Liver (tissue), 7 donors: ENCODE measurements at regions not wholly inside any gene's neighbourhood (a gene's known extent, or its start where the extent isn't known, plus 50 kb on each side); places are given as distances from the start of the nearest gene placed in this dataset.

Source experiments
- DNase-seq: peaks from one replicate; pipeline ENCODE4 v3.0.0-alpha.2; 2017; ENCODE audit warnings: low spot score
- H3K27ac ChIP-seq, 2 donors: one replicate each; pipeline ENCODE4 v1.7.0; 2013; ENCODE audit warnings: inconsistent platforms in 2 of 2, low read length in 2 of 2, control low read depth in 1 of 2, low read depth in 1 of 2, mild to moderate bottlenecking in 1 of 2
- H3K27me3 ChIP-seq, 4 donors: one replicate each; pipeline versions ENCODE4 v1.6.1 to v1.7.0; 2013; ENCODE audit warnings: low read length in 3 of 4, inconsistent platforms in 1 of 4, mild to moderate bottlenecking in 1 of 4, moderate library complexity in 1 of 4; ENCODE audit not compliant: control insufficient read depth in 4 of 4, insufficient read depth in 4 of 4
- H3K36me3 ChIP-seq, 4 donors: one replicate each; pipeline versions ENCODE4 v1.6.1 to v1.7.0; 2013; ENCODE audit warnings: low read length in 3 of 4, mild to moderate bottlenecking in 3 of 4, low read depth in 1 of 4, moderate library complexity in 1 of 4; ENCODE audit not compliant: control insufficient read depth in 4 of 4, insufficient read depth in 3 of 4
- H3K4me1 ChIP-seq, 4 donors: one replicate each; pipeline versions ENCODE4 v1.6.1 to v1.7.0; 2013; ENCODE audit warnings: low read length in 3 of 4, mild to moderate bottlenecking in 3 of 4, moderate library complexity in 1 of 4; ENCODE audit not compliant: control insufficient read depth in 4 of 4, insufficient read depth in 4 of 4
- H3K4me3 ChIP-seq, 3 donors: one replicate each; pipeline versions ENCODE4 v1.6.1 to v1.7.0; 2013; ENCODE audit warnings: low read length in 3 of 3, control low read depth in 1 of 3, low read depth in 1 of 3, mild to moderate bottlenecking in 1 of 3
- H3K9ac ChIP-seq, 2 donors: one replicate each; pipeline ENCODE4 v1.7.0; 2013; ENCODE audit warnings: low read length in 2 of 2, mild to moderate bottlenecking in 2 of 2, moderate library complexity in 2 of 2, control low read depth in 1 of 2, low read depth in 1 of 2
- H3K9me3 ChIP-seq, 4 donors: one replicate each; pipeline versions ENCODE4 v1.6.1 to v1.7.0; 2013; ENCODE audit warnings: low read length in 3 of 4; ENCODE audit not compliant: control insufficient read depth in 4 of 4
- FOXA1 ChIP-seq: IDR thresholded peaks from 2 replicates; pipeline ENCODE4 v1.6.1; 2016; ENCODE audit warnings: antibody characterized with exemption
- FOXA2 ChIP-seq: IDR thresholded peaks from 2 replicates; pipeline ENCODE4 v1.6.1; 2016; ENCODE audit warnings: antibody characterized with exemption
- GABPA ChIP-seq, 2 donors: IDR thresholded peaks in 1 of 2; conservative IDR thresholded peaks in 1 of 2; 2 replicates each; pipeline ENCODE4 v1.6.1; 2016; ENCODE audit warnings: antibody characterized with exemption in 2 of 2, mild to moderate bottlenecking in 1 of 2, moderate library complexity in 1 of 2
- HNF4A ChIP-seq, 2 donors: conservative IDR thresholded peaks; 2 replicates each; pipeline ENCODE4 v1.6.1; 2016; ENCODE audit warnings: antibody characterized with exemption in 2 of 2, mild to moderate bottlenecking in 2 of 2
- HNF4G ChIP-seq: IDR thresholded peaks from 2 replicates; pipeline ENCODE4 v1.6.1; 2016; ENCODE audit warnings: antibody characterized with exemption
- JUND ChIP-seq, 2 donors: IDR thresholded peaks; 2 replicates each; pipeline ENCODE4 v1.6.1; 2016; ENCODE audit warnings: antibody characterized with exemption in 2 of 2
- NR2F2 ChIP-seq: IDR thresholded peaks from 2 replicates; pipeline ENCODE4 v1.6.1; 2016; ENCODE audit warnings: antibody characterized with exemption
- RAD21 ChIP-seq, 2 donors: IDR thresholded peaks; 2 replicates each; pipeline ENCODE4 v1.6.1; 2016; ENCODE audit warnings: antibody characterized with exemption in 2 of 2, mild to moderate bottlenecking in 2 of 2
- RXRA ChIP-seq, 2 donors: IDR thresholded peaks; 2 replicates each; pipeline ENCODE4 v1.6.1; 2017 to 2018; ENCODE audit warnings: antibody characterized with exemption in 2 of 2, mild to moderate bottlenecking in 1 of 2
- SP1 ChIP-seq: IDR thresholded peaks from 2 replicates; pipeline ENCODE4 v1.6.1; 2018; ENCODE audit warnings: antibody characterized with exemption, mild to moderate bottlenecking
- TAF1 ChIP-seq: conservative IDR thresholded peaks from 2 replicates; pipeline ENCODE4 v1.6.1; 2016; ENCODE audit warnings: antibody characterized with exemption, mild to moderate bottlenecking
- YY1 ChIP-seq: IDR thresholded peaks from 2 replicates; pipeline ENCODE4 v1.6.1; 2016; ENCODE audit warnings: antibody characterized with exemption, mild to moderate bottlenecking
- WGBS: extraction: QIAGEN DNeasy Blood & Tissue Kit; methylation state at CpG from one replicate; pipeline ENCODE4 v1.1.7; 2013; 5-methylcytosine and 5-hydroxymethylcytosine counted together
- TF ChIP-seq, protein P1 (sequence below): IDR thresholded peaks from 2 replicates; pipeline ENCODE4 v1.6.1; 2016; ENCODE audit warnings: antibody characterized with exemption
- TF ChIP-seq, protein P2 (sequence below): IDR thresholded peaks from 2 replicates; pipeline ENCODE4 v1.6.1; 2016; ENCODE audit warnings: antibody characterized with exemption
- TF ChIP-seq, protein P3 (sequence below): IDR thresholded peaks from 2 replicates; pipeline ENCODE4 v1.6.1; 2016; ENCODE audit warnings: antibody characterized with exemption, mild to moderate bottlenecking
- TF ChIP-seq, protein P4 (sequence below): IDR thresholded peaks from 2 replicates; pipeline ENCODE4 v1.6.1; 2016; ENCODE audit warnings: antibody characterized with exemption
- donor health status: healthy.
- donor health status: healthy.
- donor health status: healthy.
- donor health status: healthy.

DNA sequence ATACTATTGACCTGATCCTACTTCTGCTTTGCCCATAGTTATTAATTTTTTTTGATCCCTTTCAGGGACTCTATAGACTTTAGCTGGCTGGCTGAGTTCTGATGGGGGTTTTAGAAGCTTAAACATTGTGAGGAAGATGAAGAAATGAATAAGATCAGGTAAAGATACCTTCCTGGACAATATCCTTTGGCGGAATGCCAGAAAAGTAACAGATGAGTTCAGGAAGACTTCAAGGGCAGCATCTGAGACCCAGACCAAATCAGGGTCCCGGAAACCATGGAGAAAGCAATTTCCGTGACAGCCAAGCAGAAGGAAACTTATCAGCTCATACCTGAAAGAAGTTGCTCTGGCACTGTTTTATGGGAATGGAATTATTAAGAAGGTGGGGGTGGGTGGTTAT is 100.4 kb downstream of the XCL2 start (continued):
- TF ChIP-seq, protein P1, sequence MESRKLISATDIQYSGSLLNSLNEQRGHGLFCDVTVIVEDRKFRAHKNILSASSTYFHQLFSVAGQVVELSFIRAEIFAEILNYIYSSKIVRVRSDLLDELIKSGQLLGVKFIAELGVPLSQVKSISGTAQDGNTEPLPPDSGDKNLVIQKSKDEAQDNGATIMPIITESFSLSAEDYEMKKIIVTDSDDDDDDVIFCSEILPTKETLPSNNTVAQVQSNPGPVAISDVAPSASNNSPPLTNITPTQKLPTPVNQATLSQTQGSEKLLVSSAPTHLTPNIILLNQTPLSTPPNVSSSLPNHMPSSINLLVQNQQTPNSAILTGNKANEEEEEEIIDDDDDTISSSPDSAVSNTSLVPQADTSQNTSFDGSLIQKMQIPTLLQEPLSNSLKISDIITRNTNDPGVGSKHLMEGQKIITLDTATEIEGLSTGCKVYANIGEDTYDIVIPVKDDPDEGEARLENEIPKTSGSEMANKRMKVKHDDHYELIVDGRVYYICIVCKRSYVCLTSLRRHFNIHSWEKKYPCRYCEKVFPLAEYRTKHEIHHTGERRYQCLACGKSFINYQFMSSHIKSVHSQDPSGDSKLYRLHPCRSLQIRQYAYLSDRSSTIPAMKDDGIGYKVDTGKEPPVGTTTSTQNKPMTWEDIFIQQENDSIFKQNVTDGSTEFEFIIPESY = no peak
- TF ChIP-seq, protein P2, sequence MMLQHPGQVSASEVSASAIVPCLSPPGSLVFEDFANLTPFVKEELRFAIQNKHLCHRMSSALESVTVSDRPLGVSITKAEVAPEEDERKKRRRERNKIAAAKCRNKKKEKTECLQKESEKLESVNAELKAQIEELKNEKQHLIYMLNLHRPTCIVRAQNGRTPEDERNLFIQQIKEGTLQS = no peak
- no peak for TF ChIP-seq NR2F2
- no peak for TF ChIP-seq YY1
- TF ChIP-seq RXRA (IDR thresholded peaks at IDR 0.05) = no peak

DNA sequence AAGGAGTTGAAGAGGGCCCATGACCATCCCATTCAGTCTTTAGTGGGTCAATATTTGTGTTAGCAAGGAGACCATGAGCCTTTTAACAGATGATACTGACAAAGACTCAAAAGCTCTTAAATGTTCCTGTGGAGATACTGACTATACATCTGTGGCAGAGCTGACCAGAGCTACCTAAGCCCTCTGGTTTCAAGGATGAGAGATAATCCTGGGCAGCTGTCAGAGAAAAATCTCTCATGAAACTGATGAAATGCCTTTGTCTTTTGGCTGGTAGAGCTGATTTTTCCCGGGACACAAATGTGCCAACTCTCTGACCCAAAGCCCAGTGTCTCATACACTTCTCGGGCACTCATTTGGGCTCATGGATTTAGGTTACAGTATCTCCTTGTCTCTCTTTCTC is 100.9 kb downstream of the XCL2 start:
- DNase-seq = no peak
- Histone ChIP-seq H3K27me3 (no peaks in the 10 kb centered on the region), H3K4me3 (no peak overlapping the region), H3K4me1 (no peaks in the 10 kb centered on the region), H3K36me3 (no peaks in the 10 kb centered on the region), H3K9ac (no peak overlapping the region), H3K27ac (no peak overlapping the region), H3K9me3 (no peaks in the 10 kb centered on the region)
- WGBS = 97% methylated on average over 2 of the region's 2 CpGs
- TF ChIP-seq FOXA2 (no peak), RXRA (IDR thresholded peaks at IDR 0.05) (no peak), NR2F2 (no peak), JUND (IDR thresholded peaks at IDR 0.05) (no peak), RAD21 (IDR thresholded peaks at IDR 0.05) (no peak), GABPA (IDR thresholded peaks at IDR 0.05 in 1 of 2, conservative IDR thresholded peaks at IDR 0.05 in 1 of 2) (no peak)
- TF ChIP-seq, protein P3, sequence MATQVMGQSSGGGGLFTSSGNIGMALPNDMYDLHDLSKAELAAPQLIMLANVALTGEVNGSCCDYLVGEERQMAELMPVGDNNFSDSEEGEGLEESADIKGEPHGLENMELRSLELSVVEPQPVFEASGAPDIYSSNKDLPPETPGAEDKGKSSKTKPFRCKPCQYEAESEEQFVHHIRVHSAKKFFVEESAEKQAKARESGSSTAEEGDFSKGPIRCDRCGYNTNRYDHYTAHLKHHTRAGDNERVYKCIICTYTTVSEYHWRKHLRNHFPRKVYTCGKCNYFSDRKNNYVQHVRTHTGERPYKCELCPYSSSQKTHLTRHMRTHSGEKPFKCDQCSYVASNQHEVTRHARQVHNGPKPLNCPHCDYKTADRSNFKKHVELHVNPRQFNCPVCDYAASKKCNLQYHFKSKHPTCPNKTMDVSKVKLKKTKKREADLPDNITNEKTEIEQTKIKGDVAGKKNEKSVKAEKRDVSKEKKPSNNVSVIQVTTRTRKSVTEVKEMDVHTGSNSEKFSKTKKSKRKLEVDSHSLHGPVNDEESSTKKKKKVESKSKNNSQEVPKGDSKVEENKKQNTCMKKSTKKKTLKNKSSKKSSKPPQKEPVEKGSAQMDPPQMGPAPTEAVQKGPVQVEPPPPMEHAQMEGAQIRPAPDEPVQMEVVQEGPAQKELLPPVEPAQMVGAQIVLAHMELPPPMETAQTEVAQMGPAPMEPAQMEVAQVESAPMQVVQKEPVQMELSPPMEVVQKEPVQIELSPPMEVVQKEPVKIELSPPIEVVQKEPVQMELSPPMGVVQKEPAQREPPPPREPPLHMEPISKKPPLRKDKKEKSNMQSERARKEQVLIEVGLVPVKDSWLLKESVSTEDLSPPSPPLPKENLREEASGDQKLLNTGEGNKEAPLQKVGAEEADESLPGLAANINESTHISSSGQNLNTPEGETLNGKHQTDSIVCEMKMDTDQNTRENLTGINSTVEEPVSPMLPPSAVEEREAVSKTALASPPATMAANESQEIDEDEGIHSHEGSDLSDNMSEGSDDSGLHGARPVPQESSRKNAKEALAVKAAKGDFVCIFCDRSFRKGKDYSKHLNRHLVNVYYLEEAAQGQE = no peak

DNA sequence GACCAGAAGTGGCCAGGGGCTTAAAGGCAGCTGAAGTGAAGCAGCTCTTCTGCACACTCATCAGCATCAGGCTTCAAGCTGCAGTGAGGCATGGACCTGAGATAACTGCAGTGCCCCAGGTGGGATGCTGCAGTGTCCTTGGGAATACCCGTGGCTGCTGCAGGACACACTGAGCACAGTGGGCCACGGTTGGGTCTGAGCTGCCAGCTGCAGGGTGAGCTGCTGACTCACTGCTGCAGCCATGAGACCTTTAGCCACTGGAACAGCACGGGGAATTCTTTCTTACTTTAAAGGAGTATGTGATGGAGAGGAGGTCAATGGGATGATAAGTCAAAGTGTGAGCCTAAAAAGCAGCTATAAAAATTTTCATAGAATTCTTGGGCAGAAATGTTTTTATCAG is 102.1 kb downstream of the XCL2 start:
- no peak for DNase-seq
- no peak overlapping the region for H3K27ac ChIP-seq
- H3K36me3 ChIP-seq = no peaks in the 10 kb centered on the region
- WGBS = 81% methylated on average over 3 of the region's 3 CpGs
- TF ChIP-seq GABPA (IDR thresholded peaks at IDR 0.05 in 1 of 2, conservative IDR thresholded peaks at IDR 0.05 in 1 of 2) (no peak), RAD21 (IDR thresholded peaks at IDR 0.05) (no peak), FOXA1 (no peak), TAF1 (no peak), HNF4A (conservative IDR thresholded peaks at IDR 0.05) (no peak), FOXA2 (no peak), NR2F2 (no peak), RXRA (IDR thresholded peaks at IDR 0.05) (no peak), HNF4G (no peak), JUND (IDR thresholded peaks at IDR 0.05) (no peak), SP1 (no peak)
- TF ChIP-seq, protein P4, sequence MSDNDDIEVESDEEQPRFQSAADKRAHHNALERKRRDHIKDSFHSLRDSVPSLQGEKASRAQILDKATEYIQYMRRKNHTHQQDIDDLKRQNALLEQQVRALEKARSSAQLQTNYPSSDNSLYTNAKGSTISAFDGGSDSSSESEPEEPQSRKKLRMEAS = no peak
- TF ChIP-seq, protein P1 = no peak
- TF ChIP-seq, protein P3 = no peak
- no peaks in the 10 kb centered on the region for H3K9me3 ChIP-seq
- H3K4me3 ChIP-seq = no peak overlapping the region
- H3K4me1 ChIP-seq = no peaks in the 10 kb centered on the region
- H3K9ac ChIP-seq = no peak overlapping the region
- no peaks in the 10 kb centered on the region for H3K27me3 ChIP-seq
